HFFc6 (cell line): ENCODE measurements at regions not wholly inside any gene's neighbourhood (a gene's known extent, or its start where the extent isn't known, plus 50 kb on each side); places are given as distances from the start of the nearest gene placed in this dataset.

ENCODE experiments used
- DNase-seq: peaks from one replicate; pipeline ENCODE4 v3.0.0-alpha.2; 2018
- H3K27ac Mint-ChIP-seq: 2 replicates; pipeline ENCODE4 v1.8.0; 2020; ENCODE audit warnings: mild to moderate bottlenecking, mixed read lengths
- H3K27me3 Mint-ChIP-seq: 2 replicates; pipeline ENCODE4 v1.8.0; 2021; ENCODE audit warnings: mild to moderate bottlenecking, moderate library complexity, mixed read lengths; ENCODE audit not compliant: insufficient read depth
- H3K36me3 Mint-ChIP-seq: 2 replicates; pipeline ENCODE4 v1.8.0; 2021; ENCODE audit warnings: low read depth, mixed read lengths
- H3K4me1 Mint-ChIP-seq: 2 replicates; pipeline ENCODE4 v1.8.0; 2020; ENCODE audit warnings: low read depth, mixed read lengths
- H3K4me3 Mint-ChIP-seq: 2 replicates; pipeline ENCODE4 v1.8.0; 2020; ENCODE audit warnings: mild to moderate bottlenecking, moderate library complexity, mixed read lengths
- H3K9me3 Mint-ChIP-seq: 2 replicates; pipeline ENCODE4 v1.8.0; 2020; ENCODE audit warnings: mild to moderate bottlenecking, mixed read lengths
- TF ChIP-seq, protein P1 (sequence below): fragments of 200-600 bp; sonication (generic); IDR thresholded peaks from 2 replicates; pipeline ENCODE4 v1.5.0; 2021; ENCODE audit warnings: antibody characterized with exemption, mild to moderate bottlenecking

DNA sequence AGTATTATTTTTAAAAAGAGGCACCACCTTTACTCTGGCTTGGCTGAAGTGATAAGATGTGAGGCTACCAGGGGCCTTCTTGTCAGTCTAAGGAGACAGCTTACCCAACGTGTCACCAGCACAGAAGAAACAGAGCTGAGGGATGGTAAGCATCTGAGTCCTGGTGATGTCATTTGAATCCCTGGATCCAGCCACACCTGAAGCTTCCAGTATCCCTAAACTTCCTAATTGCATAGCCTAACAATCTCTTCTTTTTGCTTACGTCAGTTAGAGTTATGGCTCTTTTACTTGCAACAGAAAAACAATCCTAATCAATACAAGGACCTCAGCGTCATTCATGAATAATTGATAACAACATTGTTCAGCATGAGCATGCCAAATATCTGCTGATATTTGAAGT, 436.6 kb downstream of the SHISA9 start:
- Mint-ChIP-seq H3K4me1 (no peaks in the 10 kb centered on the region), H3K27me3 (peaks cover 2% of the 10 kb centered on the region), H3K9me3 (peaks cover 4% of the 10 kb centered on the region), H3K4me3 (no peak overlapping the region), H3K36me3 (no peaks in the 10 kb centered on the region), H3K27ac (no peak overlapping the region)
- no peak for DNase-seq
- TF ChIP-seq, protein P1, sequence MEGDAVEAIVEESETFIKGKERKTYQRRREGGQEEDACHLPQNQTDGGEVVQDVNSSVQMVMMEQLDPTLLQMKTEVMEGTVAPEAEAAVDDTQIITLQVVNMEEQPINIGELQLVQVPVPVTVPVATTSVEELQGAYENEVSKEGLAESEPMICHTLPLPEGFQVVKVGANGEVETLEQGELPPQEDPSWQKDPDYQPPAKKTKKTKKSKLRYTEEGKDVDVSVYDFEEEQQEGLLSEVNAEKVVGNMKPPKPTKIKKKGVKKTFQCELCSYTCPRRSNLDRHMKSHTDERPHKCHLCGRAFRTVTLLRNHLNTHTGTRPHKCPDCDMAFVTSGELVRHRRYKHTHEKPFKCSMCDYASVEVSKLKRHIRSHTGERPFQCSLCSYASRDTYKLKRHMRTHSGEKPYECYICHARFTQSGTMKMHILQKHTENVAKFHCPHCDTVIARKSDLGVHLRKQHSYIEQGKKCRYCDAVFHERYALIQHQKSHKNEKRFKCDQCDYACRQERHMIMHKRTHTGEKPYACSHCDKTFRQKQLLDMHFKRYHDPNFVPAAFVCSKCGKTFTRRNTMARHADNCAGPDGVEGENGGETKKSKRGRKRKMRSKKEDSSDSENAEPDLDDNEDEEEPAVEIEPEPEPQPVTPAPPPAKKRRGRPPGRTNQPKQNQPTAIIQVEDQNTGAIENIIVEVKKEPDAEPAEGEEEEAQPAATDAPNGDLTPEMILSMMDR, result no peak

DNA sequence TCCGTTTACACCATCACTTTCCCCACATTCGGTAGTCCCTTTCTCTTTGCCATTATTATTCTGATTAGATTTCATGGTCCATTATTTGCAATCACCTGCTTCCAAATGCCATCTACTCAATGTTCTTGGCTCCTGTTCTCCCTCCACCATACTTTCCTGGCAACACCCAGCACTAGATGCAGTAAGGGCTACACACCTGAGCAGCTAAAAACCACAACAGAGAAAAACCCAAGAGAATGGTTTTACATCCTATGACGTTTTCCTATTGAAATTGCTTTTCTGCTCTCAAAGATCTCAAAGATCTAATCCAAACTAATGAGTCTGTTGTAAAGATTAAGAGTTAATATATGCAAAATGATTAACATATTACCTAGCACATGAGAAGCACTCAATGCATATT, 441.3 kb downstream of the SHISA9 start:
- Mint-ChIP-seq H3K4me3 (no peak overlapping the region), H3K27ac (no peak overlapping the region), H3K36me3 (no peaks in the 10 kb centered on the region), H3K27me3 (0 out of 2 replicates have a peak, but pooled peaks cover 1% of the 10 kb centered on the region), H3K4me1 (no peaks in the 10 kb centered on the region), H3K9me3 (peaks cover 4% of the 10 kb centered on the region; the same call in 1 of the 2 replicates)
- DNase-seq, result no peak
- TF ChIP-seq, protein P1, result no peak

DNA sequence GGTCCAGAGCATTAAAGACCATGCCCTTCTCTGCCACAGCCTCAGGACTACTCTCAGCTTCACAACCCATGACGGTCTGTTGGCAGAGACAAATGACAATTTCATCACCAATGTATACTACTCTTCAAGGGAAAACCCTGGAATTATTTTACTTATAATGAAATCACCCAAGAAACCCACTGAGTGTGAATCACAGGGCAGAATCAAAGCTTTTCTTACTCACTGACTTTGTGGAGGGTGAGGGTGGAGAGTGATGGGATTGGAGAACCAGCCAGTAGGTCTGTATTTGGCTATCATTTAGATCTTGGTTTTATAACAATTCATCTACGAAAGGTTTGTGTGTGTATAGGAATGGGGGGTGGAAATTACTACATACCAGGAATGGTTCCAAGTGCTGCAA, 442.6 kb downstream of the SHISA9 start:
- no peak for DNase-seq
- Mint-ChIP-seq H3K9me3 (peaks cover 4% of the 10 kb centered on the region; the same call in 1 of the 2 replicates), H3K27ac (no peak overlapping the region), H3K27me3 (no peaks in the 10 kb centered on the region), H3K4me3 (no peak overlapping the region), H3K4me1 (no peaks in the 10 kb centered on the region), H3K36me3 (no peaks in the 10 kb centered on the region)
- TF ChIP-seq, protein P1, result no peak

DNA sequence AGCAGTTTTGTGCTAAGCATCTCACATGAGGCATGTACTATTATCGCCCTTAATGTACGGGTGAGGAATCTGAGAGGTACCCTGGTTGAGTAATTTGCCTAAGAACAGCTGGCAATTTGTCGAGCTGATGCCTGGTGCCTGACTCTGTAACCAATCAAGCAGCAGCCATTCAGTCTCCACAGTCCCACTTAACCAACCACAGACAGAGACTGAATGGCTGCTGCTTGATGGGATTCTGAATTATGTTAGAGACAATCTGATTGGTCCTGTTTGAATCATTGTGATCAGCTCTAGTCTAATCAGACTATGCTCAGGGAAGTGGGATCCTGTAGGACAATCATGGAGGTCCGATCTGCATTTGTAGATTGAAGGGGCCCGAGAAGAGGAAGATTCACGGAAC, 447.0 kb downstream of the SHISA9 start:
- H3K36me3 Mint-ChIP-seq, result no peaks in the 10 kb centered on the region
- H3K9me3 Mint-ChIP-seq, result peaks cover 8% of the 10 kb centered on the region; the same call in 1 of the 2 replicates
- H3K27ac Mint-ChIP-seq, result no peak overlapping the region
- no peaks in the 10 kb centered on the region for H3K27me3 Mint-ChIP-seq
- no peak overlapping the region for H3K4me3 Mint-ChIP-seq
- H3K4me1 Mint-ChIP-seq, result no peaks in the 10 kb centered on the region
- no peak for DNase-seq
- TF ChIP-seq, protein P1, result no peak

DNA sequence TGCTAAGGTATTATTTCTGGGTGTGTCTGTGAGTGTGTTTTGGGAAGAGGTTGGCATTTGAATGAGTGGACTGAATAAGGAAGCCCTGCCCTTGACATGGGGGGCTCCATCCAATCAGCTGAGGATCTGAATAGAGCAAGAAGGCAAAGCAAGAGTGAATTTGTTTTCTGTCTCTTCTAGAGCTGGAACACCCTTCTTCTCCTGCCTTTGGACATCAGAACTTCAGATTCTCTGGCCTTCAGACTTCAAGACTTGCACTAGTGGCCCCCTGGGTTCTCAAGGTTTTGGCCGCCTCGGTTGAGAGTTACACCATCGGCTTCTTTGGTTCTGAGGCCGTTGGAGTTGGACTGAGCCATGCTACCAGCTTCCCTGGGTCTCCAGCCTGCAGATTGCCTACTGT, 448.6 kb downstream of the SHISA9 start:
- DNase-seq, result no peak
- TF ChIP-seq, protein P1, result no peak
- Mint-ChIP-seq H3K27me3 (no peaks in the 10 kb centered on the region; the same call in 1 of the 2 replicates), H3K9me3 (peaks cover 8% of the 10 kb centered on the region; the same call in 1 of the 2 replicates), H3K4me3 (no peak overlapping the region), H3K36me3 (no peaks in the 10 kb centered on the region), H3K4me1 (no peaks in the 10 kb centered on the region), H3K27ac (no peak overlapping the region)

DNA sequence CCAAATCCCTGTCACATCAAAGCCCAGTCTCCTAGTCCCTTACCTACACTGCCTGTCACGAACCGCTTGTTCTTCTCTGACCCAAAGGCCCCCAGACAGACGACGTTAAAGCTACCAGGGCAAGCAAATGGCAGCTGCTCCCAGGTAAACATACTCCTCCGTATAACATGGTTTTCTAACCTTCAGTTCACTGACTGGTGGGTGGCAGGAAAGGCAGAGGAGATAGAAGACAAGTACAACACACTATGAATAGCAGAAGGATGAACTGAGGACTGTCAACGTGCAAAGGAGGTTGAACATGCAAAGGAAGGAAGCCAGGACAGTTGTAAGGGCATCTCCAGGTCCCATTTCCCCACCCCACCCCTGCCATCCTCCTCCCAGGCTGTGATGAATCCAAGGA, 449.8 kb downstream of the SHISA9 start:
- Mint-ChIP-seq H3K9me3 (peaks cover 8% of the 10 kb centered on the region; the same call in 1 of the 2 replicates), H3K27ac (no peak overlapping the region), H3K4me3 (no peak overlapping the region), H3K27me3 (no peaks in the 10 kb centered on the region; the same call in 1 of the 2 replicates), H3K36me3 (no peaks in the 10 kb centered on the region), H3K4me1 (no peaks in the 10 kb centered on the region)
- TF ChIP-seq, protein P1, result no peak
- DNase-seq, result no peak
